GM12891 (cell line): ENCODE measurements at regions not wholly inside any gene's neighbourhood (a gene's known extent, or its start where the extent isn't known, plus 50 kb on each side); places are given as distances from the start of the nearest gene placed in this dataset.

ENCODE experiments used
- POLR2A ChIP-seq: IDR thresholded peaks from 2 replicates; pipeline ENCODE4 v1.6.1; 2011; ENCODE audit warnings: low read depth, low read length, control low read depth
- POLR2AphosphoS5 ChIP-seq: IDR thresholded peaks from 2 replicates; pipeline ENCODE4 v1.6.1; 2011; ENCODE audit warnings: low read depth, low read length, control low read depth
- TAF1 ChIP-seq: IDR thresholded peaks from 2 replicates; pipeline ENCODE4 v1.6.1; 2011; ENCODE audit warnings: low read depth, low read length, control low read depth

GRCh38 chrX:129145385-129145784 is 377.9 kb downstream of the SMARCA1 start:
- TF ChIP-seq POLR2AphosphoS5 (no peak), TAF1 (no peak), POLR2A (no peak)
